ENCODE measurements at regions not wholly inside any gene's neighbourhood (a gene's known extent, or its start where the extent isn't known, plus 50 kb on each side); places are given as distances from the start of the nearest gene placed in this dataset.
"Not testable (repeated sequence)": the region's sequence is repeated elsewhere in the genome, so short reads cannot be mapped to it uniquely, and the experiment has no call there.

DNA sequence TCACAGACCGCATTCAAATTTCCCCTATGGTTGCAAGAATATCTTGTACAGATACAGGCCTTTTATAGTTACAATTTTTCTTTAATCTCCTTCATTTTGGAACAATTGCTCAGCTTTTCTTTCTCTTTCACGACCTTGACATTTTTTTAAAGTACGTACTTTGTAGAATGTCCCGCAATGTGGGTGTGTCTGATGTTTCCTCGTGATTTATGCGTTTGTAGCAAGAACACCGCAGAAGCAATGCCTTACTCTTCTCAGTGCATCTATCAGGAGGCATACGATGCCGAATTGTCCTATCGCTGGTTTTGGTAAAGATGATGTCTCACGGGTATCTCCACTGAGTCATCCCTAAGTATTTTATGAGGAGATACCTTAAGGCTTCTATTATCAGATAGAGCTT, 76.9 kb upstream of the RALGPS2 start:
- CTCF ChIA-PET: no interaction called here
- no peaks in the 10 kb centered on the region for H3K4me1 Mint-ChIP-seq (ENCODE audit: low read depth)
- intact Hi-C loops (cut with micrococcal nuclease): no loop called here
- peaks cover 4% of the 10 kb centered on the region for H3K27me3 Mint-ChIP-seq
- H3K27ac Mint-ChIP-seq: no peak overlapping the region
- H3K4me3 Mint-ChIP-seq: no peak overlapping the region
- no peak for DNase-seq
- H3K9me3 Mint-ChIP-seq: no peaks in the 10 kb centered on the region
- POLR2A ChIA-PET: no interaction called here
- H3K36me3 Mint-ChIP-seq: no peaks in the 10 kb centered on the region

DNA sequence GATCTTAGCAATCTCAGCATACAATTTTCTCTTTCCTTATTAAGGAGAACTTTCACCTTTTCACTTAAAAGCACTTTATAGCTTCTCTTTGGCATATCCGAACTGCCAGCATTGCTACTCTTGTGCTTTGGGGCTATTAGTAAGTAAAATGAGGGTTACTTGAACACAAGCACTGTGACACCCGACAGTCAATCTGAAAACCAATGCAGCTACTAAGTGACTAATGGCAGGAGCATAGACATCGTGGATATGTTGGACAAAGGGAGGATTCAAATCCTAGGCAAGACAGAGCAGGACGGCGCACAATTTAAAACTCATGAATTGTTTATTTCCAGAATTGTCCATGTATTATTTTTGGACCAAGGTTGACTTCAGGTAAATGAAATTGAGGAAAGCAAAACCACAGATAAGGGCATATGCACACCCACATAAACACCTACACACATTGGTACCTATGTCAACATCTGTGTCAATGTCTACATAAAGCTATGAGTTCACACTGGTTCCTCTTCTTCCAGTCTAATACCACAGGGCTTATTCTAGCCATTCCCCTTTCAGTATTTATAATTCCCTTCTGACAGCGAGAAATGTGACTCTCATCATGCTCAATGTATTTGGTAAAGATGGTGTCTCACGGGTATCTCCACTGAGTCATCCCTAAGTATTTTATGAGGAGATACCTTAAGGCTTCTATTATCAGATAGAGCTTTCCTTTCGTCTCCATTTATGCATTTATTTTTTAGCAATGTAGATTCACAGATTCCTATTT, 75.3 kb upstream of the RALGPS2 start:
- DNase-seq: no peak
- POLR2A ChIA-PET: no interaction called here
- intact Hi-C loops (cut with micrococcal nuclease): no loop called here
- H3K4me1 Mint-ChIP-seq (ENCODE audit: low read depth): no peaks in the 10 kb centered on the region
- H3K4me3 Mint-ChIP-seq: no peak overlapping the region
- CTCF ChIA-PET: interaction anchor here (0.6 kb wide), 1 partner anchor 856 kb away, joined by 3 read pairs; no protein-coding TSS in a partner anchor
- no peaks in the 10 kb centered on the region for H3K9me3 Mint-ChIP-seq
- peaks cover 4% of the 10 kb centered on the region for H3K27me3 Mint-ChIP-seq
- H3K27ac Mint-ChIP-seq: no peak overlapping the region
- H3K36me3 Mint-ChIP-seq: no peaks in the 10 kb centered on the region

DNA sequence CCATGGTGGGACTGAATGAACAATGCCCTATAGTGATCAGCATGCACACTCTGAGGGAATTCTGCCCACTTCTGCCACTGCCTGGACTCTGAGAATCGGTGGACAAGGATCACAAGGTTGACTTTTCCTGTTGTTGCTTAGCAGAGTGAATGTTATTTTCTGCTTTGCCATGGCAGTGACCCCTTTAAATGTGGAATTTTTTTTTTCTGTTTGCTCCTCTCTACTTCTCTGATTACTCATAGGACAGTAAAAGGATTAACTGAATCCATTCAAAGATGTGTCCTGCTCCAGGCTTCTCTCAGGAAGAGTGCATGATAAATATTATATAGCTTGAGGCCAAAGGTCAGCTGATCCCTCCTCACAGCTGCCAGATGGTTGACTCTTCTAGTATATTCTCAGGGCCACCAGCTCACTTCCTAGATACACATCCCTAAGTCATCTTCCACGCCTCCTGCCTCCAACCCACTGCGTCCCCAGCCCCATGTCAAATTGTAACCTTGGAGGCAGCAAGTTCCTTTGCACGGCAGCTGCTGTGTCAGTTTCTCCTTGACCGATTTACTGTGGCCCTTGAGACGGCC, 74.0 kb upstream of the RALGPS2 start:
- Mint-ChIP-seq H3K4me1 (ENCODE audit: low read depth) (no peaks in the 10 kb centered on the region), H3K9me3 (no peaks in the 10 kb centered on the region), H3K4me3 (no peak overlapping the region), H3K27me3 (peaks cover 4% of the 10 kb centered on the region), H3K36me3 (no peaks in the 10 kb centered on the region), H3K27ac (no peak overlapping the region)
- ChIA-PET POLR2A (no interaction called here), CTCF (no interaction called here)
- no peak for DNase-seq
- intact Hi-C loops (cut with micrococcal nuclease): no loop called here

DNA sequence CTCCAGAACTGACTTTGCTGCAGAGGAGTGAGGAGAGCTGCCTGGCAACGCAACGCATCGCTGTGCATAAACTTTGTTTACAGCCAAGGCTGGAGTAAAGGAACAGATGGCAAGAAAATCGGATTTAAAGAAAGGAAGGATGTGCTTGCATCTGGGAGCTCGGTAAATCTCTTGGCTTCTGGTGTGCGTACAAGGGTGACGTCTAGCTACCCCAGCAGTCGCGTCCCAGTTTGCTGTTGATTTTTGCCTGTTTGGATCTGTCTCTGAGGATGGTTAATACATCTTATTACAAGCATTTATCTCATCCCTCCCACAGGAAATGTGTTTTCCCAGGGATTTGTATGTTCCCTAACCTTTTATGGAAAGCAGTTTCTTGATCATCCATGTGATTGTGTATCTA, 73.3 kb upstream of the RALGPS2 start:
- POLR2A ChIA-PET: no interaction called here
- Mint-ChIP-seq H3K27ac (no peak overlapping the region), H3K9me3 (no peaks in the 10 kb centered on the region), H3K4me1 (ENCODE audit: low read depth) (no peaks in the 10 kb centered on the region), H3K36me3 (no peaks in the 10 kb centered on the region), H3K27me3 (peaks cover 4% of the 10 kb centered on the region), H3K4me3 (no peak overlapping the region)
- DNase-seq: no peak
- CTCF ChIA-PET: no interaction called here
- intact Hi-C loops (cut with micrococcal nuclease): no loop called here

DNA sequence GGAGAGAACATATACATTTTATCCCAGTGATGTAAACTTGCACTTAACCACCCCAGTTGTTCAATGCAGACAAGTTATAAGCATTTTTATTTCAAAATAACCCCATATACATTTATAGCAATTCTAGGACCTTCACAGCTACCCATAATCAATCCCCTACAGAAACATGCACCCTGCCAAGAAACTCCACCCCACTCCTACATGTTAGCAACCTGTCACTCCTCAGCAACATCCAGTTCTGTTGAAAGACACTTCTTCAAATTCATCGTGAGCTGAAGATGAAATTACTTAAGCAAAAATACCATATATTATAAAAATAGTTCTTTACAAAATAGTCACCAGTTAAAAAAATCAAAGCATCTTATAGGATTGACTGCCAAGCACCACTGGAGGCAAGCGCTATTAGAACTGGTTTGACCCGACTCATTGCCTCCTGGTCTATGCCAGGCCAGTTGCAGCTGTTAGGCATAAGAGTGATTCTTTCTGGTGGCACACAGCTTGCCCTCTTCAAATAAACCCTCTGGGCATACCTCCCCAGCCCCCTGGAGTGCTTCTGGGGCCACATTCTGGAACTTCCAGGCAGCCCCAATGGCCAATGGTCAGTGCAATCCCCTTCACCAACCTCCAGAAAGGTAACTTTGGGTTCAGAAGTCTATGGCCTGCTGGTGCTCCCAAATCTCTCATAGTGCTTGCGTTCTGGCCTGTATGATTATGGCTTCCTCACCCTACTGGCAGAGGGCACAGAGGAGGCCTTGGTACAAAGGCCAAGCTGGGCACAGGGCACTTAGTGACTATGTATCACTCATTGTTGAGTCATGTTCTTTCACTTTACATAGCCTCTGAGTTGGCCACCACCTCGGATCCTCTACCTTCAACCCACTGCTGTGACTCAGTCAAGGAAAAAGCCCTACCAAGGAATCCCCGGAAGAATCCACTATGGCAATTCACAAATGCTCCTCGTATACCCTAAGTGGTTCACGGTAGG, 72.2 kb upstream of the RALGPS2 start:
- Mint-ChIP-seq H3K27me3 (peaks cover 6% of the 10 kb centered on the region), H3K9me3 (no peaks in the 10 kb centered on the region), H3K4me3 (no peak overlapping the region), H3K4me1 (ENCODE audit: low read depth) (no peaks in the 10 kb centered on the region), H3K36me3 (no peaks in the 10 kb centered on the region), H3K27ac (no peak overlapping the region)
- POLR2A ChIA-PET: no interaction called here
- intact Hi-C loops (cut with micrococcal nuclease): no loop called here
- DNase-seq: no peak
- CTCF ChIA-PET: no interaction called here

DNA sequence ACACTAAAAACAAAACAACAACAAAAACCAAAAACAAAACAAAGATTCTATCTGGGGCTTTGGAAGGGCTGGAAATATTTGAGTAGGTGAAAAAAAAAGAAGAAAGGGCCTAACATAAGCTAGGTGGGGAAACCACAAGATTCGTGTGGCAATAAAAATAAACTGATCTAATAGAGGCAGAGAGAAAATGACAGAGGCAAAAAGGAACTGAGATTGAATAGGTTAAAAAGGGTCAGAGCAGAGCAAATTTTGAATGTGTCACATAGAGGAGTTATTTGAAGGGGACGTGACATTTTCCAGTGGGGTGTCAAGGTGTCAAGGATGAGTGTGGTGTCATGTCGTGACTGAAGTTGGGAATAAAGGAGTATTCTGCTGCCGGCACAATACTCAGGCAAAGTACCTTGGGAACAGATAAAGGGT, 65.2 kb upstream of the RALGPS2 start:
- Mint-ChIP-seq H3K27me3 (peaks cover 19% of the 10 kb centered on the region), H3K36me3 (no peaks in the 10 kb centered on the region), H3K4me1 (ENCODE audit: low read depth) (no peaks in the 10 kb centered on the region), H3K9me3 (no peaks in the 10 kb centered on the region), H3K4me3 (no peak overlapping the region), H3K27ac (no peak overlapping the region)
- intact Hi-C loops (cut with micrococcal nuclease): no loop called here
- ChIA-PET CTCF (no interaction called here), POLR2A (no interaction called here)
- no peak for DNase-seq

- DNase-seq: no peak
- Mint-ChIP-seq H3K27ac (no peak overlapping the region), H3K27me3 (peaks cover 20% of the 10 kb centered on the region), H3K4me1 (ENCODE audit: low read depth) (no peaks in the 10 kb centered on the region), H3K9me3 (no peaks in the 10 kb centered on the region), H3K4me3 (no peak overlapping the region), H3K36me3 (no peaks in the 10 kb centered on the region)
- ChIA-PET CTCF (no interaction called here), POLR2A (no interaction called here)
- intact Hi-C loops (cut with micrococcal nuclease): no loop called here
Observed at GRCh38 chr1:178660461-178660860, 64.6 kb upstream of the RALGPS2 start.

DNA sequence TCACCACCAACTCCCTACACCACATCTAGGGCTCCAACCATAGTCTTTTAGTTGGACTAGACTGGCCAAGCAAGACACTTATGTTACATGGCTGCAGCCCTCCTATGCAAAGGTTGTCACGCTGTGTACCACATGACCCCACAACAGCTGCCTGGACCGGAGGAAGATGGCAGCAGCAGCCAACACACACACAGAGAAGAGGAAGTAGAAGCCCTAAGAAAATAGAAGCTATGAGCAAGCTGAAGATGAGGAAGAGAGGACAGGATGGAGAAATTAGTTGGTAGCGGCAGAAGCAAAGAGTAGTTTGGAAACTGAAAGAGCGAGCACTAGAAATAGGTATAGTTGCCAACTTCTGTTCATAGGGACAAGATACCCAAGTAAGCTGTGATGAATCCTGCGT, 60.8 kb upstream of the RALGPS2 start:
- H3K4me1 Mint-ChIP-seq (ENCODE audit: low read depth): no peaks in the 10 kb centered on the region
- POLR2A ChIA-PET: no interaction called here
- H3K27ac Mint-ChIP-seq: no peak overlapping the region
- CTCF ChIA-PET: no interaction called here
- H3K4me3 Mint-ChIP-seq: no peak overlapping the region
- H3K9me3 Mint-ChIP-seq: no peaks in the 10 kb centered on the region
- peaks cover 14% of the 10 kb centered on the region for H3K27me3 Mint-ChIP-seq
- intact Hi-C loops (cut with micrococcal nuclease): no loop called here
- no peak for DNase-seq
- H3K36me3 Mint-ChIP-seq: no peaks in the 10 kb centered on the region

- Mint-ChIP-seq H3K4me3 (no peak overlapping the region), H3K36me3 (no peaks in the 10 kb centered on the region), H3K27ac (no peak overlapping the region), H3K27me3 (peaks cover 14% of the 10 kb centered on the region), H3K4me1 (ENCODE audit: low read depth) (no peaks in the 10 kb centered on the region), H3K9me3 (no peaks in the 10 kb centered on the region)
- no peak for DNase-seq
- ChIA-PET CTCF (no interaction called here), POLR2A (no interaction called here)
- intact Hi-C loops (cut with micrococcal nuclease): no loop called here
Observed at GRCh38 chr1:178665579-178665978, 59.5 kb upstream of the RALGPS2 start.

GRCh38 chr1:178666891-178667290, 58.2 kb upstream of the RALGPS2 start:
- H3K4me1 Mint-ChIP-seq (ENCODE audit: low read depth); H3K4me3 Mint-ChIP-seq; H3K36me3 Mint-ChIP-seq; CTCF ChIA-PET; H3K27ac Mint-ChIP-seq; H3K9me3 Mint-ChIP-seq; POLR2A ChIA-PET; intact Hi-C loops (cut with micrococcal nuclease); DNase-seq: not testable (repeated sequence)
- peaks cover 15% of the 10 kb centered on the region for H3K27me3 Mint-ChIP-seq

DNA sequence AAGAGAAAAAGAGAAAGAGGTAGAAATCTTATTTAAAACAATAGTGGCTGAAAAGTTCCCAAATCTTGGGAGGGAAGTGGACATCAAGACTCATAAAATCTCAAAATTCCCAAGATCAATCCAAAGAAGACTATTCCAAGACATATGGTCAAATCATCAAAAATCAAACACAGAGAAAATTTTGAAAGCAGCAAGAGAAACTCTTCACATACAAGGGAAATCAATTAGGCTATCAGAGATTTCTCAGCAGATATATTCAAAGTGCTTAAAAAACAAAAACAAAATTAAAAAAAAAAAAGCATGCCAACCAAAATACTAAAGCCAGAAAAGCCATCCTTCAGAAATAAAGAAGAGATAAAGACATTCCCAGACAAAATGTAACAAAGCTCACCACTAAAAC, 52.6 kb upstream of the RALGPS2 start:
- Mint-ChIP-seq H3K4me3 (no peak overlapping the region), H3K27me3 (peaks cover 5% of the 10 kb centered on the region), H3K9me3 (peaks cover 7% of the 10 kb centered on the region), H3K27ac (no peak overlapping the region), H3K4me1 (ENCODE audit: low read depth) (no peaks in the 10 kb centered on the region), H3K36me3 (peaks cover 3% of the 10 kb centered on the region)
- CTCF ChIA-PET: no interaction called here
- intact Hi-C loops (cut with micrococcal nuclease): no loop called here
- POLR2A ChIA-PET: no interaction called here
- DNase-seq: no peak

GRCh38 chr1:178674559-178674958, 50.5 kb upstream of the RALGPS2 start:
- DNase-seq; H3K27ac Mint-ChIP-seq; H3K4me1 Mint-ChIP-seq (ENCODE audit: low read depth); POLR2A ChIA-PET; intact Hi-C loops (cut with micrococcal nuclease); CTCF ChIA-PET; H3K36me3 Mint-ChIP-seq; H3K4me3 Mint-ChIP-seq; H3K27me3 Mint-ChIP-seq; H3K9me3 Mint-ChIP-seq: not testable (repeated sequence)
